IMR-90 (cell line): ENCODE measurements at regions not wholly inside any gene's neighbourhood (a gene's known extent, or its start where the extent isn't known, plus 50 kb on each side); places are given as distances from the start of the nearest gene placed in this dataset.

Source experiments
- CEBPB ChIP-seq: IDR thresholded peaks from 2 replicates; pipeline ENCODE4 v1.6.1; 2012; ENCODE audit warnings: low read depth, low read length, improper control_type of control experiment
- CTCF ChIP-seq: conservative IDR thresholded peaks from 2 replicates; pipeline ENCODE4 v1.5.1; 2012; ENCODE audit warnings: mild to moderate bottlenecking, low read depth, low read length, improper control_type of control experiment
- FOS ChIP-seq: fragments of 150-350 bp; IDR thresholded peaks from 2 replicates; pipeline ENCODE4 v1.6.1; 2016; ENCODE audit warnings: low read depth, low read length
- MAFK ChIP-seq: IDR thresholded peaks from 2 replicates; pipeline ENCODE4 v1.6.1; 2012; ENCODE audit warnings: low read depth, low read length, improper control_type of control experiment
- NFE2L2 ChIP-seq: fragments of 150-350 bp; IDR thresholded peaks from 2 replicates; pipeline ENCODE4 v1.6.1; 2016; ENCODE audit warnings: low read depth, mild to moderate bottlenecking, low read length
- POLR2A ChIP-seq: IDR thresholded peaks from 2 replicates; pipeline ENCODE4 v1.6.1; 2012; ENCODE audit warnings: mild to moderate bottlenecking, low read depth, low read length
- RAD21 ChIP-seq: IDR thresholded peaks from 2 replicates; pipeline ENCODE4 v1.6.1; 2012; ENCODE audit warnings: low read length, improper control_type of control experiment
- USF2 ChIP-seq: fragments of 150-350 bp; IDR thresholded peaks from 2 replicates; pipeline ENCODE4 v1.6.1; 2017; ENCODE audit warnings: mild to moderate bottlenecking, antibody characterized with exemption, low read length, low read depth

- TF ChIP-seq CTCF (no peak), RAD21 (no peak), FOS (no peak), POLR2A (no peak), MAFK (no peak), CEBPB (no peak), NFE2L2 (no peak), USF2 (no peak)
Measured at GRCh38 chr7:70972693-70973092, 159.3 kb upstream of the GALNT17 start.
